Vagina (tissue), 2 donors: ENCODE measurements at regions not wholly inside any gene's neighbourhood (a gene's known extent, or its start where the extent isn't known, plus 50 kb on each side); places are given as distances from the start of the nearest gene placed in this dataset.

Source experiments
- POLR2A ChIP-seq, 2 donors: fragments of 450-650 bp; IDR thresholded peaks; one replicate each; pipeline ENCODE4 v1.6.1; 2017; ENCODE audit warnings: antibody characterized with exemption in 2 of 2, mild to moderate bottlenecking in 2 of 2, moderate library complexity in 2 of 2
- TF ChIP-seq, protein P1 (sequence below), 3 experiments: fragments of 450-650 bp in 2 of 3; fragments of 200-600 bp in 1 of 3; sonication (generic) in 1 of 3; IDR thresholded peaks; one replicate each; pipeline ENCODE4 v1.5.1; 2017 to 2019; ENCODE audit warnings: antibody characterized with exemption in 3 of 3, mild to moderate bottlenecking in 2 of 3, moderate library complexity in 2 of 3

DNA sequence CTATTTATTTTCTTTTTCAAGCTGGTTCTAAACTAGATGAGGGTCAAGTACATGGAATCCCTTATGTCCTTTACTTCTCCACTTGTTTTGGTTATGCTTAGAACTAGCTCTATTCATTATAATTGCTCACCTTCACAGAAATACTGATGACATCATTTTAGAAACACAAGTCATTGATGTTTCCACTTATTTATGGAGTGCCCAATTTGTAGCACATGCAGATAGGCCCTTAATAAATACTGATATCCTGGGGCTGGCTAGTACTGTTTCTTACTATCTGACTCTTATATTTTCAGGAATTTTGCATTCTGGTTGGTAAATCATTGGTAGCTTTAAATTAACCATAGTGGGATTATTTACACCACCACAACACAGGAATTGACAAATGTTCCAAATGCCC, 112.2 kb downstream of the NAA11 start:
- TF ChIP-seq, protein P1, sequence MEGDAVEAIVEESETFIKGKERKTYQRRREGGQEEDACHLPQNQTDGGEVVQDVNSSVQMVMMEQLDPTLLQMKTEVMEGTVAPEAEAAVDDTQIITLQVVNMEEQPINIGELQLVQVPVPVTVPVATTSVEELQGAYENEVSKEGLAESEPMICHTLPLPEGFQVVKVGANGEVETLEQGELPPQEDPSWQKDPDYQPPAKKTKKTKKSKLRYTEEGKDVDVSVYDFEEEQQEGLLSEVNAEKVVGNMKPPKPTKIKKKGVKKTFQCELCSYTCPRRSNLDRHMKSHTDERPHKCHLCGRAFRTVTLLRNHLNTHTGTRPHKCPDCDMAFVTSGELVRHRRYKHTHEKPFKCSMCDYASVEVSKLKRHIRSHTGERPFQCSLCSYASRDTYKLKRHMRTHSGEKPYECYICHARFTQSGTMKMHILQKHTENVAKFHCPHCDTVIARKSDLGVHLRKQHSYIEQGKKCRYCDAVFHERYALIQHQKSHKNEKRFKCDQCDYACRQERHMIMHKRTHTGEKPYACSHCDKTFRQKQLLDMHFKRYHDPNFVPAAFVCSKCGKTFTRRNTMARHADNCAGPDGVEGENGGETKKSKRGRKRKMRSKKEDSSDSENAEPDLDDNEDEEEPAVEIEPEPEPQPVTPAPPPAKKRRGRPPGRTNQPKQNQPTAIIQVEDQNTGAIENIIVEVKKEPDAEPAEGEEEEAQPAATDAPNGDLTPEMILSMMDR (IDR thresholded peaks at IDR 0.05) = no peak
- TF ChIP-seq POLR2A (IDR thresholded peaks at IDR 0.05) = no peak
